OCI-LY1 (cell line): ENCODE measurements at regions not wholly inside any gene's neighbourhood (a gene's known extent, or its start where the extent isn't known, plus 50 kb on each side); places are given as distances from the start of the nearest gene placed in this dataset.

Source experiments
- CTCF ChIP-seq: fragments of 200-600 bp; sonication (generic), shearing (Covaris generic); IDR thresholded peaks from 2 replicates; pipeline ENCODE4 v1.5.1; 2017; ENCODE audit warnings: mild to moderate bottlenecking, antibody characterized with exemption, low read length, moderate library complexity, mixed read lengths
- EZH2 ChIP-seq: fragments of 200-600 bp; sonication (generic), shearing (Covaris generic); IDR thresholded peaks from 2 replicates; pipeline ENCODE4 v1.8.0; 2017; ENCODE audit warnings: borderline replicate concordance, mixed run types, mild to moderate bottlenecking, antibody characterized with exemption, low read length, moderate library complexity, mixed read lengths

GRCh38 chr13:34214686-34215085, 396.7 kb downstream of the RFC3 start:
- no peak for TF ChIP-seq CTCF
- TF ChIP-seq EZH2 = no peak
